T-helper 1 cell treated with Interleukin-12 subunit alpha and Interleukin-12 subunit beta and Interleukin-4 antibody, amounts not matched to agents 30 ng/mL and 1 ng/mL, for 36 hours (primary cell): ENCODE measurements at regions not wholly inside any gene's neighbourhood (a gene's known extent, or its start where the extent isn't known, plus 50 kb on each side); places are given as distances from the start of the nearest gene placed in this dataset.

Source experiments
- intact Hi-C: fragments of 100-400 bp; cut with micrococcal nuclease; formaldehyde crosslinking; loops from one replicate; pipeline ENCODE4 v1.15.1; 2024

DNA sequence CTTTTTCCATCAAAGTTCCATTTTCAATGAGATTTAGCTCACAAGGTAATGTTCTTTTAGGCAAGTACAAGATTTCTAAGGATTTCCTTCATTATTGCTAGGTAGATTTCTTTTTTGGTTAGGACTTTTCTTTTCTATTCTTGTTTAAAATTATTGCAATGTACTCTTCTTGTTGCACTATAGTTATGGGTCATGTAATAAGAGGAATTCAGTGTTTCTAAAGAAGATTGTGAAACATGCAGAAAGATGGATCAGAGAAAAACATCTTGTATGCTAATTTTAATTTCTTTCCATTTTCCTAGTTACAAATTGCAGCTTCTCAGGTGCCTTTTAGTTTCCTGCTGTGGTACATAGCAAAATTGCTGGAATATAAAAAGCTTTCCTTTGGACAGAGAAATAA is 56.1 kb downstream of the BTG1 start:
- intact Hi-C loops, result no loop called here

DNA sequence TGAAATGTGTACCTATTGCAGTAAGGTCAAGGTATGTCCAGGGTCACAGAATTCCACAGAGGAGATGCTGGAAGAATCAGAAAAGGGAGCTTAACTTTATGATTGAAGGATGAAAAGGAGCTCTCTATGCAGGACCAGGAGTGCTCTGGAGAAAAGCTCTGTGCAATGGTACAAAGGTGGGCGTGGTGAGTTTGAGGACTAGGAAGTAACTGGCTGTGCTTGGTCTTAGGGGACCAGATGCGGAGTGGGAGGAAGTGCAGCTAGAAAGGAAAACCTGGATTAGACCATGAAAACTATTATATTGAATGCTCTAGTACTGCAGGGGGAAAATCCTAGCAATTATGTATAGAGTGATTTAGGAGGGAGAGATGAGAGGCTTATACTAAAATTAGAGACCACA is 56.8 kb downstream of the BTG1 start:
- intact Hi-C loops, result no loop called here

DNA sequence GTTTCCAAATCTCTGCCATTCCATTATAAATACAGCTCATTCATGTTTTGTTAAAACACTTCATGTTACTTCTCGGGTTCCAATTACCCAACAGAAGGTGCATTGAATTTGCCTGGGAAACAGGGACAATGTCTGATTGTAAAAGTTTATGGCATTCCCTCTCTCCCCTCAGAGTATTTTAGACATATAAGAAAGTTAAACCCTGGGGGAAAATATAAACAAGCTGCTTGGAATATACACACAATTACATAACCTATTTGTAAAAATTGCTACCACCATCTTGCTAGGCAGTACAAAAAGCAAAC is 60.0 kb downstream of the BTG1 start:
- intact Hi-C loops, result no loop called here

DNA sequence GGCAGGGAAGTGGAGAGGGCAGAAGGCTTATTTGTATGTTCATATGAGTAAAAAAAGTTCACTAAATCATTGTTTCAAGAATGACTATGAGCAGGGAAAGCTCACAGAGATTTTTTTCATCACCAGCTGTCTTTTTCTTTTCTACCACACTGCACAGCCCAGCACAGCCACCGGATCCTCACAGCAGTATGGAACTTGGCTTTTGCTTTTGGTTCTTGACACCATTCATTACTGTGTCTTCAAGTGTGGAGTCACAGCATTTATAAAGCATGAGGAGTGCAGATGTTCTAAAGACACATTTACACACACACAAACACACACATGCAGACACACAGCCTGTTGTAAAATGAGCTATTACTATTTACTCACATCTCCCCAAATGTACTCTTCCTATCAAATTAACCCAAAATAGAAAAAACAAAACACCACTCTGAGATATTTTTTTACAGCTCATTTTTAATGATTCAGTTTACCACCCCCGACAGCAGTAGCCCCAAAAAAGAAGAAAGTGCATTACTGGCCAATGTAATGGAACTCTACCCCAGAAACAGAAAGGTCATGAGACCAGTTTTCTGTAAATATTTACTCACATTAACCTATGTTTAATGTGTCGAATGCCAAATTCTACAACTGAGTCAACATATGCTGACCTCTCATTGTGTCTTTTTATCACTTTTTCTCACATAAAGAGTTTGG is 60.5 kb downstream of the BTG1 start:
- intact Hi-C loops, result no loop called here

DNA sequence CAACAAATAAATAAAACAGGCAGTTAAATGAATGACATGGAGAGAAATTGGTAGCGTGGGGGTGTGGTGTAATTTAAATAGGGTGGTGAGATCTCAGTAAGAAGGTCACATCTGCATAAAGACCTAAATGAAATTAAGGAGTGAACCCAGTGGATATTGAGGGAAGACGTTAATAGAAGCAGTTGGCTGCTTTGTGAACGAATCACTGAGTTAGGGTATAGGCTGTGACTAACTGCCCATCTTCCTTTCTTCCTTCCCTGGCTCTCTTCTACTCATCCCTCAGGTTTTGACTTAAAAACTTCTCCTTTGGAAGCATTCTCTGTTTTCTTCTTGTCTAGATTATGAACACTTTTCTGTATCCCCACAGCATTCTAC is 64.7 kb downstream of the BTG1 start:
- intact Hi-C loops, result loop anchor here (1.0 to 2.0 kb wide), 3 partner anchors 25 to 58 kb away; no protein-coding TSS in a partner anchor

DNA sequence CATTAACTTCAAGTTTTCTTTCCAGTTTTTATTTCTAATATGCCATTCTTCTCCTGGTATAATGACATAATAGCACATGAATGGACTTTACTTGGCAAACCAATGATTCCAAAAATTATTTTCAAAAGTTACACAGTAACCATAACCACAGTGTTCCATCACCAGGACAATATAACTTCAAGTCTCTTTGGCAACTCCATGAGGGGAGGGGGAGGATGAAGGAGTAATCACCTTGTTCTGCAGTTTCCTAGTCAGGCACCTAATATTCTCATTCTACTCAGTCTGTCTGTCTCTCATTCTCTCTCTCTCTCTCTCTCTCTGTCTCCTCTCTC is 66.6 kb downstream of the BTG1 start:
- intact Hi-C loops, result no loop called here

DNA sequence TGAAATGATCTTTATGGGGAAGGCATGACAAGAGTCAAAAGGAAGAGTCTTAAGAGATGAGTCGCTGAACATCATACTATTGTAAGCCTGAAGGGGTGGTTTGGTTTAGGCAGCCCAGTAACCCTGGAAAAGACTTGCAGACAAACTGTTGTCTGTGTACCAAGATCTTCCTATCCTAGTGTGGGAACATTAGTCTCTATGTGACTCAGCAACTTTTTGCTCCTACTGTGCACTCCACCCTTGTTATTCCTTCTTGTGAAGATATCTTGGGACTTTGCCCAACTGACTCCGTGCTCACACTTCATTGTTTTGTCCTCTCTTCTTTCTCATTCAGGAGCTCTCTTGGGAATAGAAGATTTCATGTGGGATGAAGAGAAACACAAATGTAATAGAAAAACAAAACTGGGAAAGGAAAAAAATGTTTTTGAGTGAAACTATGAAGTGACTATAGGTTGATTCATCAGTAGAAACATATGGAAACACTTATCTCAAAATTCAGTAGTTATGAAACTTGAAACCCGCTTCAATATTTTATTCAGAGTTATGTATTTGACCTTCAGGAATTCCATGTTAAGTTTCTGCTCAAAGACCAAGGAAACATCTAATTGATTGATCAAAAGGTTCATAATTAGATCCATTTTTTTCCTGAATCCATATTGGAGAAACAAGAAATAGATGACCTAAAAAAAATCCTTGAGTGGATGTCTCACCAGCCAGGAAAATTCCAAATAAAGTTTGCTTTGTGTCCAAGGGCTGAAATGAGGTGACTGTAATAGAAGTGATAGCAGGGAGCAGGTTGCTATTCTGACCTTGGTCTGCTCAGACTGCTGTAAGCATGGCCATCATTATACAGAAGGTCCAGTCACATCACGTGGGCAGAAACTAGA is 67.2 kb downstream of the BTG1 start:
- intact Hi-C loops, result no loop called here

DNA sequence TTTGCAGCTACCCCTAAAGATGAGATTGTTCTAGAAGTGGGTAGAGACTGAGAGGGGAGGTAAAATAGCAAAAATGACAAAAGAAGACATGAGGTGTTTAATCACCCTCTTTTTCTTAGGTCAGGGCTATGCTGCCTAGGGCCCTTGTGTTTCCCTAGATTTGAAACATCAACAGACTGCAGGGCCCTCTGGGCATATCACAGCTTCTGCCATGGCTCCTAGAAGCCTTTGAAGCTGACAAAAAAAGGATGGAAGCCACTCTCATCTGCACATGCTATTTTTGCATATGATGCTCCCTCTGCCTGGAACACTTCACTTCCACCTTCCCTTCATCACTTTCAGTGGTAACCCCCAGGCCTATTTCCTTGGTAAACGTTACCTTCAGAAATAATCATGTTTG is 68.1 kb downstream of the BTG1 start:
- intact Hi-C loops, result no loop called here

DNA sequence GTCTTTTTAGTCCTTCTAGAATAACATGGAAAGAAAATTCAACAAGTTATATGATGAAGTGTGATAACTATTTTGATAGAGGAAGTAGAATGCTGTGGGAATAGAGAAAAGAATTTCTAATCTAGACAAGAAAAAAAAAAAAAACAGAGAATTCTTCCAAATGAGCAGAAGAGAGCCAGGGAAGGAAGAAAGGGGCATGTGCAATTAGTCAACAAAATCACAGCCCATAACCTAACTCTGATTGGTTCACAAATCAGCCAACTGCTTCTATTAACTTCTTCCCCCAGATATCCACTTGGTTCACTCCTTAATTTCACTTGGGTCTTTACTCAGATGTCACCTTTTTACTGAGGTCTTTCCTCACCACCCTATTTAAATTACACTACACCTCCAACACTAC is 69.5 kb downstream of the BTG1 start:
- intact Hi-C loops, result no loop called here

DNA sequence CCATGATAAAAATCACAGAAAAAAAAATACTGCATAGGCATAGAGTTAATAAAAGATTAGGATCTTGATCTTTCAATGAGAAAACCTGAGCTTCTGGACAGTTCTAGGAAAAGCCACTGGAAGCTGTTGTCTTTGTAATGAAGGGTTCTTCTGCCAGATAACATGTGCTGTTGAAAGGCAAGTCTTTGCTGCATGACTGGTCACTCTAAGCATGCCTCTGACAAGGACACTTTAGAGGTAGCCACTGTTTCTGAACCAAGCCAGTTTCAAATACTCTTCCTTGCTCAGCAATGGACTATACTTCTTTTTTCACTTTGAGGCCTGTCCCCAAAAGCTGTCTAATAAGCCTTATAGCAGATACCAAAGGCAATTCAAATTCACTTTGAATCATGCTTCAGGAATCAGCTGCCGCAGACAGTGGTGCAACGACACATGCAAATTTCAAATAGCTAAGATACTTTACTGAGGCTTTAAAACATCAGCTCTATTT is 70.2 kb downstream of the BTG1 start:
- intact Hi-C loops, result no loop called here

DNA sequence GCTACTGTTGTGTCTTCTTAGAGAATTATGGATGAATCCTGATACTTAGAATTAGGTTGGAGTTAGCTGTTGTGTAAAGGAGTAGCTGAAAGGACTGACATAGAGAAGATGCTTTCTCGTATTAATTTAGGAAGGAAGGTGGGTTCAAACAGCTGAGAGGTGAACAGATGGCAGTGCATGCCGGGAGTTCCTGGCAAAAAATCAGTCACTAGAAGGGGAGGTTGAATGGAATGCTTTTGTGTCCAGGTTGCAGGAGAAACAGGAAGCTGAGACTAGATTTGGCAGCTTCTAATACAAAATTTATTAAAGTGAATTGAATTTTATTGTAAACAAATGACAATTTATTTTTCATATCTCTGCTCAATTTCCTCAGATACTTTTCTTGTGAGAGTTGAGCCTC is 70.8 kb downstream of the BTG1 start:
- intact Hi-C loops, result no loop called here

DNA sequence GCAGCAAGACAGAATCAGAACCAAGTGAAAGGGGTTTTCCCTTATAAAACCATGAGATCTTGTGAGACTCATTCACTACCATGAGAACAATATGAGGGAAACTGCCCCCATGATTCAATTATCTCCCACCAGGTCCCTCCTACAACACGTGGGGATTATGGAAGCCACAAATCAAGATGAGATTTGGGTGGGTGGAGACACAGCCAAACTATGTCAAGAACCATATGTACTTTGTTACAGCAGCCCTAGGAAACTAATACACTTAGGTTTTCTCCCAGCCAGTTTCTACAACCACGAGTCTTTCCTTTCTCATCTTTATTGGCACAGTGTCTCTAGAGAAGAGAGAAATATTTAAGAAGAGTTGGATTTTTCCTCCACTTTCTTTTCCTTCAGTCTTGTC is 72.6 kb downstream of the BTG1 start:
- intact Hi-C loops, result no loop called here

DNA sequence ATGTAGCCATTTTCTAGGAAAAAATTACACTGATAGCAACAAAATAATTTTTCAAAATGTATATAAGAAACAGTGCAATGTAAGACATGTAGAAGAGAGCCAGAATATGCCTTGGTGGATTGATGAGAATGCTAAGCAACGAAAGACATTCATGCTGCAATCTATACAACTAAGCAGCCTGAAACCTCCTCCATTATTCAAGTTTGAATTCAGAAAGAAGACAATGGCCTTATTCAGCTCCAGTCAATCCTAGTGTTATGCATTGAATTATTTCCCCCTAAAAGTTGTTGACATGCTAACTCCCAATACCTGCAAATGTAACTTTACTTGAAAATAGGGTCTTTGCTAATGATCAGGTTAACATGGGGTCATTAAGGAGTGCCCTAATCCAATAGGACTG is 73.5 kb downstream of the BTG1 start:
- intact Hi-C loops, result no loop called here

DNA sequence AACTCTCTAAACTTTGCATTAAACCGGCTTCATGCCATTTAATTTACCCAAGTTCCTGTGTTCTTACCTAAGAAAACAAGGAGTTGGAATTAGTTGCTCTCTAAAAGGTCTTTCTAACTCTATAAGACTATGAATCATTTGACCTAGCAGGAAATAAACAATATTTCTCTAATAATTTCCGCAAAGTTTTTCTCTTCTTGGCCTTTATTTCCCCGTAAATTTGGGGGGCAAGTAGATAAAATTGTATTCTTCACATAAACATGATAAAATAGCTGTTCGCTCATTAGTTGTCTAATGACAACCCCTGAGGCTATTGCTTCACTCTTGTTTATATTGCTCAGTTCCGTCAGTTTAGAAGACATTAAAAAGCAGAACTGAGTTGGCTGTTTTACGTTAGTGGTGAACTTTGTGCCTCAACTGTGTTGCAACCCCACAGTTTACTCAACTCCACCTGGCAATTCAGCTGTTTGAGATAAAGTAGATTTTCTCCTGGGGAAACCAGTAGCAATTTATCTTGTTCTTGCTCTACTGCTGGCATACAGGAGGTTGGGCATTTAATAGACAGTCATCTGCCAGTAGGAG is 74.7 kb downstream of the BTG1 start:
- intact Hi-C loops, result no loop called here

DNA sequence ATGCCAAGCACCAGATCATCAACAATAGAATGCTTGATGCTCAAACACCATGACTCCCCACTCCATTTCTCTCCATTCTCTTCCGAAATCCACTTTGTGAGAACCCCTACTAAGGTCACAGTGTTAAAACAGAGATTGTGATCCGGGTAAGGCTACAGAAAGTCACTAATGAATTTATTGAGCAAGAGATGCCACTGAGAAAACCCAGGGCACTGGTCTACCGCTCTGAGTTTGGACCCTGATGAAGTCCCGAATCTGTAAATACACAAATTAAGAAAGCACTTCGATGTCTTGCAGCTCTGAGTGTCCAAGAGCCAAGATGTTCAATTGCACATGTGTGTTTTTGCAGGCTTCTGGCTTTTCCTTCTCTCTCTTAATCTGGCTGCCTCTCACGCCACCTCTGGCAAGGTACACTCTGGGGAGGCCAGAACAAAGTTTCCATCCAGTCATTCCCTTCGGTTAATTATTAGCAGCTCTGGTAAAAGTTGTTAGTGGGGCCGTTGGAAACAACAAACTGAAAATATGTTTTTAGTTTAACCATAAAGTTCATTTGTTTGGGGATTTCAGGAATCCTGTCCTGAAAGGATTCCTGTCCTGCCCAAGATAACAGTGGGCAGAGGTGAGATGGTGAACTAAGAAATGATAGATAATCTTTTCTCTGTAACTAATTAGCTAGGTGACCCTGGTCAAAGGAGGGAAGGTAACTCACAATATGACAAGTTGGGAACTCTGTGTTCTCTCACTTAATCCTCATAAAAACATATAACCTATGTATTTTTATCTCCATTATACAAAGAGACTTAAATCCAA is 75.4 kb downstream of the BTG1 start:
- intact Hi-C loops, result no loop called here

DNA sequence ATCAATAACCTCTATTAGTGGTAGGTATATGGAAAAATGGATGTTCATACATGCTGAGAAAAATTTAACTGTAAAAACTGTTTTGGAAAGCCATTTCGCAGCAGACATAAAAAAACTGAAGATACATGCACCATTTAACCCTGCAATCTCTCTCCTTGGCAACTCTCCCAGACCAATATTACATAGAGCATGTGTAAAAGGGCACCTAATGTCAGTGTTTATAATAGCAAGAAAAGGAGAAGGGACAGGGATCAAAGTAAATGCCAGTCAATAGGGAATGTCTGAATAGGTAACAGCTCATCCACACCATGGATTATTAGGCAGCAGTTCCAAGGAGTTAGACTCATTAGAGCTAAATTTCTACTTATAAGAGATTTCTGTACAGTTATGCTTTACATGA is 77.2 kb downstream of the BTG1 start:
- intact Hi-C loops, result no loop called here

DNA sequence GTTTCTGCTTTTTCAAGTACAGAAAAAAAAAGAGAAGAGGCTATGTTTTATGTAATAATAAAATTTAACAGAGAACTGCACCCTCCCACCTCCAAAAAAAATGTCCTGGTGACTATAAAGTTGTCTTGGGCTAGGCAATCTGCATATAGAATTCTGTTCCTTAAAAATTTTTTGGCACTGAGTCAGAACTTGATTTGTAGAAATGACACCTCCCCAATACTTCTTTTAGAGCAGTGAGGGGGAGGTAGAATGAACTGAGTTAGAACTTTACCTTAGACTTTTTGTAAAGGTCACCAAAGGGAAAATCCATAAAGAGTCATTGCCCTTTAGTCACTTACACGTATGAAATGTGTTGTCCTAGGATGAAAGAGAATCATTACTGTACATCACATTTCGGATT is 80.0 kb downstream of the BTG1 start:
- intact Hi-C loops, result loop anchor here (1.0 kb wide), 2 partner anchors 9 to 79 kb away; no protein-coding TSS in a partner anchor

DNA sequence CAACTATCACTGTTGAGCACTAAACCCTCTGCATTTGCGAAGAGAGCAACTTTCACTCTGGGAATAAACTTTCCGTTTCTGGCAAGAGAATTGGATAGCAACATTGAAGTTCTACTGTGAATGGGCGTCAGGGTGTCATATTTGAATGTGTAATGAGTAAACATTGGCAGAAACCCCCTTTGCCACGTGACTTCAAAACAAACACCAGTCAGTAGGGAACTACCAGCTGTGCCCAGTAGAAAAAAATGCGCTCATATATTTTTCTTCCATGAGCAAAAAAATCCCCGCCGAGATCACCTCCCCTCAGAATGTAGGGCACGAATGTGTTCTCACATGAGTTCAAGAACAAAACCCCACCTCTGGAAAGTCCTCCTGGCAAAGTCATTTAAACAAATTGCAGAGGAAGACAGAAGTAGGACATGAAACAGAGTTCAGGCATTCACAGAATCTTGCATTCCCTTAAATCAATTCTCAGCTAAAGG is 80.6 kb downstream of the BTG1 start:
- intact Hi-C loops, result loop anchor here (1.0 kb wide), 2 partner anchors 9 to 79 kb away; no protein-coding TSS in a partner anchor

DNA sequence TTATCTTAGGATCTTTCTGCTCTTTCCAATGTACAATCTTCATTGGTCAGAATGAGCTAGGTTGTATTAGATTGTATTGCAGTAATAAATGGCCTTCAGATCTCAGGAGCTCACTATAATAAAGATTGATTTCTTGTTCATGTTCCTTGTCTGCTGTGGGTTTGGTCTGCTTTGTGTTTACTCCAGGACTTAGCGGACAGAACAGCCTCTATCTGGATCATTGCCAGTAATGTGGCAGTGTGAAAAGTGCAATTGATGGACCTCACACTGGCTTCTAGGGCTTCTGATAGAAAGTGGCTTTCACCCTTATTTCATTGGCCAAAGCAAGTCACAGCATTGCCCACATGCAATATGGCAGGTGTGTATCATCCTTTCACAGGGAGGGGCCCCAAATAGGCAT is 81.2 kb downstream of the BTG1 start:
- intact Hi-C loops, result no loop called here

DNA sequence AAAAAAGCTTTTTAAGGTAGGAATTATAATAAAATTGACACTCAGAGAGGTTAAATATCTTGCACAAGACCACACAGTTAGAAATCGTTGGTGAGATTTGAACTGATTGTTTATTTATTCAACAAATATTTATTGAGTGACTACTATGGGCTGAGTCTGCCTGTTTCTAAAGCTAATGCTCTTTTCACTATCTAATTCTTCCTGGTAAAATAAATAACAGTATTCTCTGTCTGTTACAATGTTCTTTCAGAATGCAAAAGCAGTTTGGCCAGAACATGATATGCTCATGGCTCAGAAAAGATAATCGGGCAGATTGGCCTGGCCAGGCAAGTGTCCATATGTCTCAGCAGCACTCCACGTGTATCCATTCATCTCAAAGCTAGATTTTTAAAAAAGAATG is 82.0 kb downstream of the BTG1 start:
- intact Hi-C loops, result no loop called here
